ENCODE measurements at regions not wholly inside any gene's neighbourhood (a gene's known extent, or its start where the extent isn't known, plus 50 kb on each side); places are given as distances from the start of the nearest gene placed in this dataset.
"Not testable (repeated sequence)": the region's sequence is repeated elsewhere in the genome, so short reads cannot be mapped to it uniquely, and the experiment has no call there.

DNA sequence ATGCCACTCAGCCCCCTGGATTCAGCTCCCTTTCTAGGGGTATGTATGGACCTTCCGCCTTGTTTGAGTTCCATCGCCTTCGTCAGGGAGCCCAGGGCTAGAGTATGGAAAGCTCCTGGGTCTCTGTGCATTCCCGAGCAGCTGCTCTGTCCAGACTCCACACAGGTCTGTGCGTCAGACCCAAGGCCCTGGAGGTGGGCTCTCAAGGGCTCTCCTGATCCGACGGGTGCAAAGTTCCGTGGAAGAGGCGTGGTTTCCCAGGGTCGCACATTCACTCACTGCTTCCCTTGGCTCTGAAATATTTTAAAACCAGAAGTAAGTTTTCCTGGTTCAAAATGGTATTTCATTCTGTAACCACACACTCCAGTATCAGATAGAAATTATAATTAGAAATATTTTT lies 863.2 kb downstream of the TRIML1 start:
- Histone ChIP-seq H3K4me2 (ENCODE audit: low read depth, low read length) (no peak overlapping the region), H3K4me3 (ENCODE audit: insufficient read depth, low read depth, low read length) (no peak overlapping the region), H3K9ac (ENCODE audit: low read depth, low read length) (no peak overlapping the region), H2BK20ac (ENCODE audit: low read depth, low read length) (no peak overlapping the region), H2AK9ac (replicated peaks; ENCODE audit: low read depth, low read length, poor library complexity) (no peak overlapping the region), H3K9me3 (ENCODE audit: control insufficient read depth, insufficient read depth, low read length) (0 out of 2 replicates have a peak, but pooled peaks cover 2% of the 10 kb centered on the region), H2BK120ac (ENCODE audit: low read depth, low read length) (no peak overlapping the region), H2BK15ac (ENCODE audit: low read depth, low read length) (no peak overlapping the region), H4K91ac (ENCODE audit: insufficient read depth, low read depth, low read length) (no peak overlapping the region), H2AFZ (replicated peaks; ENCODE audit: low read length, poor library complexity) (no peak overlapping the region), H3K56ac (ENCODE audit: extremely low read depth, insufficient read depth, low read length) (no peak overlapping the region), H4K8ac (ENCODE audit: low read depth in 2 of 2, low read length in 2 of 2) (no peak overlapping the region), H3K79me1 (ENCODE audit: low read depth in 1 of 2, low read length in 2 of 2) (no peaks in the 10 kb centered on the region), H4K20me1 (ENCODE audit: insufficient read depth, low read length) (no peaks in the 10 kb centered on the region), H3K9me1 (ENCODE audit: insufficient read depth, low read length) (no peaks in the 10 kb centered on the region), H4K5ac (ENCODE audit: low read depth, low read length) (no peak overlapping the region), H3K23ac (ENCODE audit: low read depth, low read length) (no peak overlapping the region), H3K27ac (ENCODE audit: insufficient read depth, low read length) (no peak overlapping the region), H3K18ac (ENCODE audit: low read depth, low read length) (no peak overlapping the region), H3K36me3 (ENCODE audit: control insufficient read depth, insufficient read depth, low read length) (no peaks in the 10 kb centered on the region), H3K4ac (ENCODE audit: low read depth, low read length) (no peak overlapping the region), H3K27me3 (ENCODE audit: control insufficient read depth, insufficient read depth, low read length) (no peaks in the 10 kb centered on the region), H2AK5ac (ENCODE audit: low read depth, low read length) (no peak overlapping the region), H3K4me1 (ENCODE audit: control insufficient read depth, insufficient read depth, low read length) (no peaks in the 10 kb centered on the region), H2BK5ac (ENCODE audit: low read depth, low read length, poor library complexity, severe bottlenecking) (no peak overlapping the region), H3K14ac (replicated peaks; ENCODE audit: low read depth, low read length) (no peak overlapping the region)
- TF ChIP-seq MAFK (IDR thresholded peaks at IDR 0.05; ENCODE audit: low read depth, low read length) (no peak), RFX5 (IDR thresholded peaks at IDR 0.05; ENCODE audit: low read depth, low read length) (no peak), FOS (IDR thresholded peaks at IDR 0.05; ENCODE audit: low read depth, low read length) (no peak), MAZ (IDR thresholded peaks at IDR 0.05; ENCODE audit: borderline replicate concordance, low read depth, low read length) (no peak), RAD21 (IDR thresholded peaks at IDR 0.05; ENCODE audit: low read length) (no peak), POLR2A (IDR thresholded peaks at IDR 0.05; ENCODE audit: low read depth, low read length) (no peak), CEBPB (IDR thresholded peaks at IDR 0.05; ENCODE audit: low read depth, low read length) (no peak), SMC3 (IDR thresholded peaks at IDR 0.05; ENCODE audit: low read depth, low read length) (no peak)
- TF ChIP-seq, protein P1, sequence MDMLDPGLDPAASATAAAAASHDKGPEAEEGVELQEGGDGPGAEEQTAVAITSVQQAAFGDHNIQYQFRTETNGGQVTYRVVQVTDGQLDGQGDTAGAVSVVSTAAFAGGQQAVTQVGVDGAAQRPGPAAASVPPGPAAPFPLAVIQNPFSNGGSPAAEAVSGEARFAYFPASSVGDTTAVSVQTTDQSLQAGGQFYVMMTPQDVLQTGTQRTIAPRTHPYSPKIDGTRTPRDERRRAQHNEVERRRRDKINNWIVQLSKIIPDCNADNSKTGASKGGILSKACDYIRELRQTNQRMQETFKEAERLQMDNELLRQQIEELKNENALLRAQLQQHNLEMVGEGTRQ (IDR thresholded peaks at IDR 0.05; ENCODE audit: low read depth, low read length), result no peak
- BruUV-seq (replicated peaks), result no TSS peak
- dilution Hi-C loops (cut with HindIII; ENCODE audit: low sequenced_read_pairs, unreplicated experiment), result no loop called here
- WGBS, 2 experiments (ENCODE audit: extremely low coverage in 2 of 2, insufficient read length in 1 of 2), result no CpG with 5 or more reads among the region's 10 CpGs
- ChIA-PET CTCF (no interaction called here), POLR2A (ENCODE audit: unreplicated experiment) (no interaction called here)
- DNase-seq (no peak), ATAC-seq (ENCODE audit: low read depth) (no peak)
- in situ Hi-C loops (cut with MboI; ENCODE audit: low sequenced_read_pairs), result no loop called here
- intact Hi-C loops (cut with micrococcal nuclease), result no loop called here

GRCh38 chr4:189010452-189011217 lies 871.4 kb downstream of the TRIML1 start:
- H3K4me3 ChIP-seq (ENCODE audit: insufficient read depth, low read depth, low read length); ATAC-seq (ENCODE audit: low read depth); H2BK120ac ChIP-seq (ENCODE audit: low read depth, low read length); H4K5ac ChIP-seq (ENCODE audit: low read depth, low read length); dilution Hi-C loops (cut with HindIII; ENCODE audit: low sequenced_read_pairs, unreplicated experiment); H2AK5ac ChIP-seq (ENCODE audit: low read depth, low read length); H3K27me3 ChIP-seq (ENCODE audit: control insufficient read depth, insufficient read depth, low read length); intact Hi-C loops (cut with micrococcal nuclease); H4K8ac ChIP-seq (ENCODE audit: low read depth in 2 of 2, low read length in 2 of 2); H3K4me2 ChIP-seq (ENCODE audit: low read depth, low read length); H3K56ac ChIP-seq (ENCODE audit: extremely low read depth, insufficient read depth, low read length); H2AFZ ChIP-seq (replicated peaks; ENCODE audit: low read length, poor library complexity); H3K18ac ChIP-seq (ENCODE audit: low read depth, low read length); H2BK5ac ChIP-seq (ENCODE audit: low read depth, low read length, poor library complexity, severe bottlenecking); POLR2A ChIA-PET (ENCODE audit: unreplicated experiment); H3K27ac ChIP-seq (ENCODE audit: insufficient read depth, low read length); H3K9me1 ChIP-seq (ENCODE audit: insufficient read depth, low read length); H2AK9ac ChIP-seq (replicated peaks; ENCODE audit: low read depth, low read length, poor library complexity); in situ Hi-C loops (cut with MboI; ENCODE audit: low sequenced_read_pairs); H3K4ac ChIP-seq (ENCODE audit: low read depth, low read length); H3K4me1 ChIP-seq (ENCODE audit: control insufficient read depth, insufficient read depth, low read length); H3K23ac ChIP-seq (ENCODE audit: low read depth, low read length); H3K9me3 ChIP-seq (ENCODE audit: control insufficient read depth, insufficient read depth, low read length); H3K79me1 ChIP-seq (ENCODE audit: low read depth in 1 of 2, low read length in 2 of 2); H3K9ac ChIP-seq (ENCODE audit: low read depth, low read length); H2BK20ac ChIP-seq (ENCODE audit: low read depth, low read length); H3K14ac ChIP-seq (replicated peaks; ENCODE audit: low read depth, low read length); H3K36me3 ChIP-seq (ENCODE audit: control insufficient read depth, insufficient read depth, low read length); H4K20me1 ChIP-seq (ENCODE audit: insufficient read depth, low read length); BruUV-seq (replicated peaks); H2BK15ac ChIP-seq (ENCODE audit: low read depth, low read length): not testable (repeated sequence)
- WGBS, 2 experiments (ENCODE audit: extremely low coverage in 2 of 2, insufficient read length in 1 of 2), result 75% methylated on average over 9 of the region's 27 CpGs; no CpG with 5 or more reads in 1 of the 2 experiments
- CTCF ChIA-PET, result interaction anchor here (0.7 kb wide), 1 partner anchor 247 kb away, joined by 3 read pairs; no protein-coding TSS in a partner anchor
- H4K91ac ChIP-seq (ENCODE audit: insufficient read depth, low read depth, low read length), result 0 out of 2 replicates have a peak overlapping the region, but pooled peaks have one; percentile 7
- DNase-seq, result peak; percentile 53

Data from IMR-90 (cell line).